22Rv1 (cell line): ENCODE measurements at regions not wholly inside any gene's neighbourhood (a gene's known extent, or its start where the extent isn't known, plus 50 kb on each side); places are given as distances from the start of the nearest gene placed in this dataset.

ENCODE experiments used
- CTCF ChIP-seq: fragments of 450-650 bp; IDR thresholded peaks from 2 replicates; pipeline ENCODE4 v1.5.1; 2017; ENCODE audit warnings: mild to moderate bottlenecking
- ZFX ChIP-seq: fragments of 450-650 bp; IDR thresholded peaks from 2 replicates; pipeline ENCODE4 v1.6.1; 2017; ENCODE audit warnings: antibody characterized with exemption, borderline replicate concordance

- no peak for TF ChIP-seq CTCF
- TF ChIP-seq ZFX: no peak
Measured at GRCh38 chr4:114279066-114279465, 299.6 kb upstream of the ARSJ start.
